HG03139 (cell line): ENCODE measurements at regions not wholly inside any gene's neighbourhood (a gene's known extent, or its start where the extent isn't known, plus 50 kb on each side); places are given as distances from the start of the nearest gene placed in this dataset.

ENCODE experiments used
- ATAC-seq: cut with Tn5 transposase; IDR thresholded peaks from one replicate; pipeline ENCODE4 v1.9.1; 2021; ENCODE audit not compliant: unreplicated experiment

GRCh38 chr5:60379907-60380306, 320.1 kb downstream of the DEPDC1B start:
- ATAC-seq: no peak

- no peak for ATAC-seq
Observed at GRCh38 chr5:60377826-60378225, 322.1 kb downstream of the DEPDC1B start.

- no peak for ATAC-seq
Observed at GRCh38 chr5:60376860-60377259, 323.1 kb downstream of the DEPDC1B start.

GRCh38 chr5:60374409-60374808, 325.6 kb downstream of the DEPDC1B start:
- no peak for ATAC-seq

- no peak for ATAC-seq
Observed at GRCh38 chr5:60372786-60373185, 327.2 kb downstream of the DEPDC1B start.

- no peak for ATAC-seq
Observed at GRCh38 chr5:60371065-60371464, 328.9 kb downstream of the DEPDC1B start.

GRCh38 chr5:60370508-60370907, 329.5 kb downstream of the DEPDC1B start:
- no peak for ATAC-seq

GRCh38 chr5:60369391-60369790, 330.6 kb downstream of the DEPDC1B start:
- ATAC-seq: no peak

GRCh38 chr5:60368100-60368499, 331.9 kb downstream of the DEPDC1B start:
- no peak for ATAC-seq

GRCh38 chr5:60366489-60366888, 333.5 kb downstream of the DEPDC1B start:
- ATAC-seq: no peak

- ATAC-seq: no peak
Observed at GRCh38 chr5:60365001-60365400, 335.0 kb downstream of the DEPDC1B start.

GRCh38 chr5:60362158-60362557, 337.8 kb downstream of the DEPDC1B start:
- no peak for ATAC-seq

GRCh38 chr5:60360355-60360754, 339.6 kb downstream of the DEPDC1B start:
- ATAC-seq: no peak

GRCh38 chr5:60357302-60357701, 342.7 kb downstream of the DEPDC1B start:
- ATAC-seq: no peak

GRCh38 chr5:60356745-60357144, 343.2 kb downstream of the DEPDC1B start:
- ATAC-seq: no peak

- ATAC-seq: no peak
Observed at GRCh38 chr5:60355181-60355580, 344.8 kb downstream of the DEPDC1B start.

GRCh38 chr5:60354311-60354710, 345.7 kb downstream of the DEPDC1B start:
- ATAC-seq: no peak

GRCh38 chr5:60352992-60353599, 346.9 kb downstream of the DEPDC1B start:
- ATAC-seq: no peak

- ATAC-seq: no peak
Observed at GRCh38 chr5:60350794-60351193, 349.2 kb downstream of the DEPDC1B start.

GRCh38 chr5:60349891-60350415, 350.0 kb downstream of the DEPDC1B start:
- ATAC-seq: no peak

- ATAC-seq: no peak
Observed at GRCh38 chr5:60346393-60346792, 353.6 kb downstream of the DEPDC1B start.

- no peak for ATAC-seq
Observed at GRCh38 chr5:60343102-60343501, 356.9 kb downstream of the DEPDC1B start.

GRCh38 chr5:60340965-60341471, 358.9 kb downstream of the DEPDC1B start:
- ATAC-seq: no peak
